Pancreas (tissue), 10 donors: ENCODE measurements at regions not wholly inside any gene's neighbourhood (a gene's known extent, or its start where the extent isn't known, plus 50 kb on each side); places are given as distances from the start of the nearest gene placed in this dataset.

Experiments used
- ATAC-seq, 4 donors: fragments of 200-7000 bp; cut with Tn5 transposase; one replicate each; pipeline versions ENCODE4 v1.8.0 to v1.9.1; 2020; ENCODE audit warnings: mild to moderate bottlenecking in 4 of 4, moderate library complexity in 4 of 4
- DNase-seq, 6 donors: peaks; one replicate each; pipeline ENCODE4 v3.0.0-alpha.2; 2020
- FAIRE-seq: peaks from 2 replicates; lab custom pipeline; 2012; peaks lifted over from hg19 to GRCh38; lab: Jason Lieb, UNC
- H3K27ac ChIP-seq, 4 donors: fragments of 200-600 bp; sonication (generic); 1 replicate in 3 of 4; 2 replicates in 1 of 4; pipeline versions ENCODE4 v1.5.0 to v1.8.0; 2020
- H3K27me3 ChIP-seq, 4 donors: fragments of 200-600 bp; one replicate each; pipeline ENCODE4 v1.8.0; 2021
- H3K36me3 ChIP-seq, 3 donors: fragments of 200-600 bp; sonication (generic) in 1 of 3; one replicate each; pipeline versions ENCODE4 v1.5.0 to v1.8.0; 2020 to 2021
- H3K4me1 ChIP-seq, 3 donors: fragments of 200-600 bp; one replicate each; pipeline ENCODE4 v1.8.0; 2021
- H3K4me3 ChIP-seq, 4 donors: fragments of 200-600 bp; sonication (generic) in 2 of 4; one replicate each; pipeline versions ENCODE4 v1.5.0 to v1.8.0; 2020 to 2021
- H3K9me3 ChIP-seq, 4 donors: fragments of 200-600 bp; one replicate each; pipeline ENCODE4 v1.8.0; 2021
- CTCF ChIP-seq, 4 donors: fragments of 200-600 bp; sonication (generic) in 3 of 4; IDR thresholded peaks; one replicate each; pipeline versions ENCODE4 v1.5.0 to v1.8.0; 2021; ENCODE audit warnings: antibody characterized with exemption in 4 of 4
- WGBS, 2 donors: extraction: QIAGEN DNeasy Blood & Tissue Kit; methylation state at CpG; one replicate each; pipeline ENCODE4 v1.1.7; 2013; 5-methylcytosine and 5-hydroxymethylcytosine counted together
- intact Hi-C, 3 donors: fragments of 100-400 bp; cut with DNase I; formaldehyde crosslinking; loops; one replicate each; pipeline versions ENCODE4 v1.11.1 to v1.14.2; 2022
- donor health status: healthy with polysubstance abuse.
- donor health status: DM: no; HTN: no; CAD: no; lungs with moderate emphysema.
- donor health status: DM: no; HTN: no; CAD: no.
- donor health status: control.
- donor health status: control.
- donor health status: Bipolar disorder and iron deficiency.
- donor health status: DM: yes; HTN: yes; CAD: no.
- donor health status: DM: no; HTN: no; CAD: no.
- donor health status: DM: no; HTN: no; CAD: no.
- donor health status: DM: yes; HTN: yes; CAD: no.

- Histone ChIP-seq H3K27ac (no peak overlapping the region), H3K4me3 (no peak overlapping the region), H3K9me3 (no peaks in the 10 kb centered on the region), H3K4me1 (no peaks in the 10 kb centered on the region), H3K36me3 (no peaks in the 10 kb centered on the region), H3K27me3 (no peaks in the 10 kb centered on the region)
- intact Hi-C loops: no loop called here
- FAIRE-seq (no peak), DNase-seq (no peak), ATAC-seq (no peak)
- WGBS, 2 donors: 47 to 63% methylated on average over 3 of the region's 3 CpGs
- TF ChIP-seq CTCF (IDR thresholded peaks at IDR 0.05): no peak
These were observed 288.8 kb downstream of the GRIA2 start for GRCh38 chr4:157509341-157509740.

GRCh38 chr4:157502656-157503055 lies 282.1 kb downstream of the GRIA2 start:
- Histone ChIP-seq H3K9me3 (no peaks in the 10 kb centered on the region), H3K27ac (no peak overlapping the region), H3K4me1 (no peaks in the 10 kb centered on the region), H3K27me3 (no peaks in the 10 kb centered on the region), H3K4me3 (no peak overlapping the region), H3K36me3 (no peaks in the 10 kb centered on the region)
- FAIRE-seq (no peak), DNase-seq (no peak), ATAC-seq (no peak)
- no peak for TF ChIP-seq CTCF (IDR thresholded peaks at IDR 0.05)
- 90 to 98% methylated on average over 2 of the region's 2 CpGs for WGBS, 2 donors
- intact Hi-C loops: no loop called here

- Histone ChIP-seq H3K4me1 (no peaks in the 10 kb centered on the region), H3K36me3 (no peaks in the 10 kb centered on the region), H3K4me3 (no peak overlapping the region), H3K9me3 (no peaks in the 10 kb centered on the region), H3K27ac (no peak overlapping the region), H3K27me3 (no peaks in the 10 kb centered on the region)
- TF ChIP-seq CTCF (IDR thresholded peaks at IDR 0.05): no peak
- 15 to 28% methylated on average over 3 of the region's 3 CpGs for WGBS, 2 donors
- ATAC-seq: peak in 3 of 4 donors; percentile 30 to 74 (median 64)
- no peak for DNase-seq
- no peak for FAIRE-seq
- intact Hi-C loops: no loop called here
These were observed 239.3 kb downstream of the GRIA2 start for GRCh38 chr4:157459785-157460184.

GRCh38 chr4:157447195-157447594 lies 226.7 kb downstream of the GRIA2 start:
- Histone ChIP-seq H3K27ac (no peak overlapping the region), H3K27me3 (no peaks in the 10 kb centered on the region), H3K36me3 (no peaks in the 10 kb centered on the region), H3K4me3 (no peak overlapping the region), H3K9me3 (no peaks in the 10 kb centered on the region), H3K4me1 (no peaks in the 10 kb centered on the region)
- FAIRE-seq (no peak), ATAC-seq (no peak), DNase-seq (no peak)
- WGBS, 2 donors: 53 to 64% methylated on average over 3 of the region's 3 CpGs
- intact Hi-C loops: no loop called here
- no peak for TF ChIP-seq CTCF (IDR thresholded peaks at IDR 0.05)

- Histone ChIP-seq H3K27ac (no peak overlapping the region), H3K4me1 (no peaks in the 10 kb centered on the region), H3K9me3 (no peaks in the 10 kb centered on the region), H3K36me3 (no peaks in the 10 kb centered on the region), H3K27me3 (no peaks in the 10 kb centered on the region), H3K4me3 (no peak overlapping the region)
- intact Hi-C loops: no loop called here
- 91 to 92% methylated on average over 9 of the region's 9 CpGs for WGBS, 2 donors
- no peak for FAIRE-seq
- peak in 1 of 6 donors; percentile 22 for DNase-seq
- ATAC-seq: no peak
- TF ChIP-seq CTCF (IDR thresholded peaks at IDR 0.05): no peak
These were observed 223.5 kb downstream of the GRIA2 start for GRCh38 chr4:157444014-157444413.
